ENCODE measurements at regions not wholly inside any gene's neighbourhood (a gene's known extent, or its start where the extent isn't known, plus 50 kb on each side); places are given as distances from the start of the nearest gene placed in this dataset.

GRCh38 chr2:43044093-43044681, 182.2 kb downstream of the ZFP36L2 start:
- TF ChIP-seq, protein P1, sequence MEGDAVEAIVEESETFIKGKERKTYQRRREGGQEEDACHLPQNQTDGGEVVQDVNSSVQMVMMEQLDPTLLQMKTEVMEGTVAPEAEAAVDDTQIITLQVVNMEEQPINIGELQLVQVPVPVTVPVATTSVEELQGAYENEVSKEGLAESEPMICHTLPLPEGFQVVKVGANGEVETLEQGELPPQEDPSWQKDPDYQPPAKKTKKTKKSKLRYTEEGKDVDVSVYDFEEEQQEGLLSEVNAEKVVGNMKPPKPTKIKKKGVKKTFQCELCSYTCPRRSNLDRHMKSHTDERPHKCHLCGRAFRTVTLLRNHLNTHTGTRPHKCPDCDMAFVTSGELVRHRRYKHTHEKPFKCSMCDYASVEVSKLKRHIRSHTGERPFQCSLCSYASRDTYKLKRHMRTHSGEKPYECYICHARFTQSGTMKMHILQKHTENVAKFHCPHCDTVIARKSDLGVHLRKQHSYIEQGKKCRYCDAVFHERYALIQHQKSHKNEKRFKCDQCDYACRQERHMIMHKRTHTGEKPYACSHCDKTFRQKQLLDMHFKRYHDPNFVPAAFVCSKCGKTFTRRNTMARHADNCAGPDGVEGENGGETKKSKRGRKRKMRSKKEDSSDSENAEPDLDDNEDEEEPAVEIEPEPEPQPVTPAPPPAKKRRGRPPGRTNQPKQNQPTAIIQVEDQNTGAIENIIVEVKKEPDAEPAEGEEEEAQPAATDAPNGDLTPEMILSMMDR (IDR thresholded peaks at IDR 0.05): no peak
- TF ChIP-seq EP300 (IDR thresholded peaks at IDR 0.05; ENCODE audit: low read depth) (no peak), POLR2A (IDR thresholded peaks at IDR 0.05) (no peak)

Data from transverse colon (tissue), 3 donors.